Gastroesophageal sphincter (tissue), 3 donors: ENCODE measurements at regions not wholly inside any gene's neighbourhood (a gene's known extent, or its start where the extent isn't known, plus 50 kb on each side); places are given as distances from the start of the nearest gene placed in this dataset.

Source experiments
- CTCF ChIP-seq, 4 experiments: fragments of 200-600 bp in 2 of 4; fragments of 450-650 bp in 2 of 4; sonication (generic) in 1 of 4; IDR thresholded peaks; one replicate each; pipeline ENCODE4 v1.5.1; 2017 to 2019; ENCODE audit warnings: antibody characterized with exemption in 4 of 4, mild to moderate bottlenecking in 2 of 4, moderate library complexity in 2 of 4
- POLR2AphosphoS5 ChIP-seq: sonication (generic); formaldehyde crosslinking; IDR thresholded peaks from one replicate; pipeline ENCODE4 v1.6.1; 2017; ENCODE audit warnings: antibody characterized with exemption

GRCh38 chr12:96106137-96106536 is 70.8 kb upstream of the LTA4H start:
- no peak for TF ChIP-seq CTCF (IDR thresholded peaks at IDR 0.05)
- no peak for TF ChIP-seq POLR2AphosphoS5
